MM.1S (cell line): ENCODE measurements at regions not wholly inside any gene's neighbourhood (a gene's known extent, or its start where the extent isn't known, plus 50 kb on each side); places are given as distances from the start of the nearest gene placed in this dataset.

Experiments
- DNase-seq: peaks from one replicate; pipeline ENCODE4 v3.0.0-alpha.2; 2015
- H2AFZ ChIP-seq: fragments of 300-600 bp; sonication (generic); 2 replicates; pipeline ENCODE4 v1.6.0; 2016; ENCODE audit warnings: antibody characterized with exemption, low read length
- H3F3A ChIP-seq: fragments of 300-600 bp; sonication (generic); 2 replicates; pipeline ENCODE4 v1.6.1; 2016; ENCODE audit warnings: mild to moderate bottlenecking, antibody characterized with exemption, low read length, moderate library complexity, mixed read lengths; ENCODE audit not compliant: insufficient read depth
- H3K27ac ChIP-seq: fragments of 300-600 bp; sonication (generic); 2 replicates; pipeline ENCODE4 v1.5.1; 2016; ENCODE audit warnings: mild to moderate bottlenecking, low read length
- H3K27me3 ChIP-seq: fragments of 300-600 bp; sonication (generic); replicated peaks from 2 replicates; pipeline ENCODE4 v1.6.0; 2016; ENCODE audit warnings: low read length; ENCODE audit not compliant: insufficient read depth
- H3K36me3 ChIP-seq: fragments of 300-600 bp; sonication (generic); replicated peaks from 2 replicates; pipeline ENCODE4 v1.6.1; 2016; ENCODE audit warnings: mild to moderate bottlenecking, low read length, mixed read lengths; ENCODE audit not compliant: insufficient read depth
- H3K4me1 ChIP-seq: fragments of 300-600 bp; sonication (generic); 2 replicates; pipeline ENCODE4 v1.6.1; 2016; ENCODE audit warnings: low read length, mixed read lengths
- H3K4me2 ChIP-seq: fragments of 300-600 bp; sonication (generic); 2 replicates; pipeline ENCODE4 v1.6.0; 2016; ENCODE audit warnings: low read depth, low read length
- H3K4me3 ChIP-seq: fragments of 300-600 bp; sonication (generic); 2 replicates; pipeline ENCODE4 v1.5.1; 2016; ENCODE audit warnings: low read length, mixed read lengths
- H3K79me2 ChIP-seq: fragments of 300-600 bp; sonication (generic); 2 replicates; pipeline ENCODE4 v1.6.1; 2016; ENCODE audit warnings: mixed run types, low read length, mixed read lengths
- H3K9ac ChIP-seq: fragments of 300-600 bp; sonication (generic); 2 replicates; pipeline ENCODE4 v1.6.1; 2016; ENCODE audit warnings: low read length, mixed read lengths
- H3K9me2 ChIP-seq: fragments of 300-600 bp; sonication (generic); replicated peaks from 2 replicates; pipeline ENCODE4 v1.6.1; 2016; ENCODE audit warnings: mild to moderate bottlenecking, low read length, mixed read lengths; ENCODE audit not compliant: insufficient read depth
- H3K9me3 ChIP-seq: fragments of 300-600 bp; sonication (generic); replicated peaks from 2 replicates; pipeline ENCODE4 v1.6.1; 2016; ENCODE audit warnings: mild to moderate bottlenecking, low read length, mixed read lengths; ENCODE audit not compliant: insufficient read depth
- H4K20me1 ChIP-seq: fragments of 300-600 bp; sonication (generic); 2 replicates; pipeline ENCODE4 v1.6.1; 2016; ENCODE audit warnings: mild to moderate bottlenecking, low read length, moderate library complexity, mixed read lengths; ENCODE audit not compliant: insufficient read depth
- EZH2 ChIP-seq: fragments of 300-600 bp; sonication (generic); optimal IDR thresholded peaks from 2 replicates; pipeline ENCODE3; 2017; ENCODE audit warnings: low read depth, mild to moderate bottlenecking, antibody characterized with exemption, low read length, mixed read lengths
- EZH2phosphoT487 ChIP-seq: fragments of 300-600 bp; sonication (generic); IDR thresholded peaks from 2 replicates; pipeline ENCODE4 v1.6.1; 2018; ENCODE audit warnings: antibody characterized with exemption, low read length
- TF ChIP-seq, protein P1 (sequence below): fragments of 300-600 bp; sonication (generic); IDR thresholded peaks from 2 replicates; pipeline ENCODE4 v1.5.1; 2016; ENCODE audit warnings: antibody characterized with exemption, low read length, mixed read lengths

GRCh38 chr15:70566989-70567388 lies 196.4 kb downstream of the UACA start:
- no peak for DNase-seq
- no peak overlapping the region for H3K4me3 ChIP-seq
- no peak overlapping the region for H3K4me2 ChIP-seq
- no peaks in the 10 kb centered on the region for H3K9me3 ChIP-seq
- no peaks in the 10 kb centered on the region for H3K4me1 ChIP-seq
- no peaks in the 10 kb centered on the region for H3K36me3 ChIP-seq
- H2AFZ ChIP-seq: no peak overlapping the region
- H3K9me2 ChIP-seq: no peaks in the 10 kb centered on the region
- no peak overlapping the region for H3K9ac ChIP-seq
- no peak overlapping the region for H3K27ac ChIP-seq
- TF ChIP-seq, protein P1, sequence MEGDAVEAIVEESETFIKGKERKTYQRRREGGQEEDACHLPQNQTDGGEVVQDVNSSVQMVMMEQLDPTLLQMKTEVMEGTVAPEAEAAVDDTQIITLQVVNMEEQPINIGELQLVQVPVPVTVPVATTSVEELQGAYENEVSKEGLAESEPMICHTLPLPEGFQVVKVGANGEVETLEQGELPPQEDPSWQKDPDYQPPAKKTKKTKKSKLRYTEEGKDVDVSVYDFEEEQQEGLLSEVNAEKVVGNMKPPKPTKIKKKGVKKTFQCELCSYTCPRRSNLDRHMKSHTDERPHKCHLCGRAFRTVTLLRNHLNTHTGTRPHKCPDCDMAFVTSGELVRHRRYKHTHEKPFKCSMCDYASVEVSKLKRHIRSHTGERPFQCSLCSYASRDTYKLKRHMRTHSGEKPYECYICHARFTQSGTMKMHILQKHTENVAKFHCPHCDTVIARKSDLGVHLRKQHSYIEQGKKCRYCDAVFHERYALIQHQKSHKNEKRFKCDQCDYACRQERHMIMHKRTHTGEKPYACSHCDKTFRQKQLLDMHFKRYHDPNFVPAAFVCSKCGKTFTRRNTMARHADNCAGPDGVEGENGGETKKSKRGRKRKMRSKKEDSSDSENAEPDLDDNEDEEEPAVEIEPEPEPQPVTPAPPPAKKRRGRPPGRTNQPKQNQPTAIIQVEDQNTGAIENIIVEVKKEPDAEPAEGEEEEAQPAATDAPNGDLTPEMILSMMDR: no peak
- TF ChIP-seq EZH2 (no peak), EZH2phosphoT487 (no peak)
- no peaks in the 10 kb centered on the region for H3K27me3 ChIP-seq
- no peaks in the 10 kb centered on the region for H3K79me2 ChIP-seq
- H4K20me1 ChIP-seq: no peaks in the 10 kb centered on the region
- no peaks in the 10 kb centered on the region for H3F3A ChIP-seq

GRCh38 chr15:70566047-70566835 lies 197.1 kb downstream of the UACA start:
- Histone ChIP-seq H4K20me1 (no peaks in the 10 kb centered on the region), H3K4me3 (no peak overlapping the region), H3K9me3 (no peaks in the 10 kb centered on the region), H3K27ac (no peak overlapping the region), H3K36me3 (no peaks in the 10 kb centered on the region), H3K4me2 (no peak overlapping the region), H3K9me2 (no peaks in the 10 kb centered on the region), H3K9ac (no peak overlapping the region), H3F3A (no peaks in the 10 kb centered on the region), H3K27me3 (no peaks in the 10 kb centered on the region), H2AFZ (no peak overlapping the region), H3K79me2 (no peaks in the 10 kb centered on the region), H3K4me1 (no peaks in the 10 kb centered on the region)
- TF ChIP-seq EZH2 (no peak), EZH2phosphoT487 (no peak)
- TF ChIP-seq, protein P1: no peak
- no peak for DNase-seq

GRCh38 chr15:70563561-70564095 lies 199.7 kb downstream of the UACA start:
- H4K20me1 ChIP-seq: no peaks in the 10 kb centered on the region
- no peaks in the 10 kb centered on the region for H3K27me3 ChIP-seq
- no peaks in the 10 kb centered on the region for H3K9me3 ChIP-seq
- H3K9me2 ChIP-seq: no peaks in the 10 kb centered on the region
- no peak overlapping the region for H3K9ac ChIP-seq
- no peak overlapping the region for H2AFZ ChIP-seq
- H3K79me2 ChIP-seq: no peaks in the 10 kb centered on the region
- H3K4me3 ChIP-seq: no peak overlapping the region
- H3K27ac ChIP-seq: no peak overlapping the region
- DNase-seq: no peak
- H3F3A ChIP-seq: no peaks in the 10 kb centered on the region
- H3K4me2 ChIP-seq: no peak overlapping the region
- no peaks in the 10 kb centered on the region for H3K36me3 ChIP-seq
- H3K4me1 ChIP-seq: no peaks in the 10 kb centered on the region
- no peak for TF ChIP-seq EZH2phosphoT487
- TF ChIP-seq, protein P1: no peak
- TF ChIP-seq EZH2: no peak
